Osteoblast (primary cell): ENCODE measurements at regions not wholly inside any gene's neighbourhood (a gene's known extent, or its start where the extent isn't known, plus 50 kb on each side); places are given as distances from the start of the nearest gene placed in this dataset.

ENCODE experiments used
- DNase-seq: peaks from one replicate; pipeline ENCODE4 v3.0.0; 2011; ENCODE audit warnings: low spot score, mixed read lengths; ENCODE audit not compliant: insufficient read length; ENCODE audit errors: missing footprints
- H2AFZ ChIP-seq: 2 replicates; pipeline ENCODE4 v1.6.0; 2011; ENCODE audit warnings: mild to moderate bottlenecking, low read length
- H3K27ac ChIP-seq: 2 replicates; pipeline ENCODE4 v1.5.1; 2011; ENCODE audit warnings: mild to moderate bottlenecking, low read depth, low read length, moderate library complexity
- H3K27me3 ChIP-seq: 2 replicates; pipeline ENCODE4 v1.6.0; 2012; ENCODE audit warnings: mild to moderate bottlenecking, control low read depth, inconsistent platforms, low read length, moderate library complexity; ENCODE audit not compliant: insufficient read depth
- H3K36me3 ChIP-seq: 2 replicates; pipeline ENCODE4 v1.5.1; 2011; ENCODE audit warnings: mild to moderate bottlenecking, low read length, control low read depth, moderate library complexity; ENCODE audit not compliant: insufficient read depth
- H3K4me1 ChIP-seq: 2 replicates; pipeline ENCODE4 v1.5.1; 2011; ENCODE audit warnings: mild to moderate bottlenecking, low read length, control low read depth, moderate library complexity; ENCODE audit not compliant: insufficient read depth
- H3K4me2 ChIP-seq: 2 replicates; pipeline ENCODE4 v1.6.0; 2011; ENCODE audit warnings: mild to moderate bottlenecking, low read length; ENCODE audit not compliant: insufficient read depth
- H3K4me3 ChIP-seq: fragments of 200-600 bp; sonication (generic); 3 replicates; pipeline ENCODE4 v1.5.1; 2012; ENCODE audit warnings: mild to moderate bottlenecking, low read length, inconsistent platforms; ENCODE audit not compliant: insufficient read depth
- H3K79me2 ChIP-seq: 2 replicates; pipeline ENCODE4 v1.6.0; 2012; ENCODE audit warnings: mild to moderate bottlenecking, low read length, control low read depth, inconsistent platforms; ENCODE audit not compliant: insufficient read depth
- H3K9me3 ChIP-seq: 2 replicates; pipeline ENCODE4 v1.5.1; 2011; ENCODE audit warnings: low read depth, low read length, control low read depth
- H4K20me1 ChIP-seq: 2 replicates; pipeline ENCODE4 v1.6.0; 2012; ENCODE audit warnings: mild to moderate bottlenecking, low read length, control low read depth; ENCODE audit not compliant: insufficient read depth
- CTCF ChIP-seq: IDR thresholded peaks from 2 replicates; pipeline ENCODE4 v1.5.1; 2011; ENCODE audit warnings: mild to moderate bottlenecking, low read depth, low read length, moderate library complexity; ENCODE audit errors: extremely low read depth

DNA sequence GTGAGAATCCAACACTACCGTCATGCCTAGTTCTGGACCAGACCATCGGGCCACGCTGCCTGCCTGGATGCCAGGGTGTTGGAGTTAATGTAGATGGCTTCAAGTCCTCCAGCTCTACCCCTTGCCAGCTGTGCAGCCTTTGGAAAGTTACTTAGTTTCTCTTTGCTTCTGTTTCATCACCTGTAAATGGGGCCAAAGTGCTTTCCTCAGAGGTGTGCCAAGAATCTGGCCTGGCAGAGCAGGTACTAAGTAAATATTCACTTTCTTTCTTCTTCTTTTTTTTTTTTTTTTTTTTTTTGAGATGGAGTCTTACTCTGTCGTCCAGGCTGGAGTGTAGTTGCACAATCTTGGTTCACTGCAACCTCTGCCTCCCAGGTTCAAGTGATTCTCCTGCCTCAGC lies 159.5 kb upstream of the RPL38 start:
- no peak for TF ChIP-seq CTCF
- H2AFZ ChIP-seq = no peak overlapping the region
- no peak overlapping the region for H3K4me2 ChIP-seq
- H3K9me3 ChIP-seq = no peaks in the 10 kb centered on the region
- no peaks in the 10 kb centered on the region for H4K20me1 ChIP-seq
- no peak overlapping the region for H3K27ac ChIP-seq
- H3K27me3 ChIP-seq = no peaks in the 10 kb centered on the region
- DNase-seq = no peak
- no peak overlapping the region for H3K4me3 ChIP-seq
- no peaks in the 10 kb centered on the region for H3K36me3 ChIP-seq
- H3K4me1 ChIP-seq = peaks cover 6% of the 10 kb centered on the region
- H3K79me2 ChIP-seq = no peaks in the 10 kb centered on the region

- Histone ChIP-seq H3K36me3 (no peaks in the 10 kb centered on the region), H3K9me3 (no peaks in the 10 kb centered on the region), H3K4me3 (no peak overlapping the region), H3K27ac (no peak overlapping the region), H3K27me3 (no peaks in the 10 kb centered on the region), H4K20me1 (no peaks in the 10 kb centered on the region), H3K4me2 (no peak overlapping the region), H3K79me2 (no peaks in the 10 kb centered on the region), H2AFZ (no peak overlapping the region), H3K4me1 (peaks cover 6% of the 10 kb centered on the region)
- DNase-seq = no peak
- no peak for TF ChIP-seq CTCF
These were observed 157.7 kb upstream of the RPL38 start for GRCh38 chr17:74045608-74046280.

DNA sequence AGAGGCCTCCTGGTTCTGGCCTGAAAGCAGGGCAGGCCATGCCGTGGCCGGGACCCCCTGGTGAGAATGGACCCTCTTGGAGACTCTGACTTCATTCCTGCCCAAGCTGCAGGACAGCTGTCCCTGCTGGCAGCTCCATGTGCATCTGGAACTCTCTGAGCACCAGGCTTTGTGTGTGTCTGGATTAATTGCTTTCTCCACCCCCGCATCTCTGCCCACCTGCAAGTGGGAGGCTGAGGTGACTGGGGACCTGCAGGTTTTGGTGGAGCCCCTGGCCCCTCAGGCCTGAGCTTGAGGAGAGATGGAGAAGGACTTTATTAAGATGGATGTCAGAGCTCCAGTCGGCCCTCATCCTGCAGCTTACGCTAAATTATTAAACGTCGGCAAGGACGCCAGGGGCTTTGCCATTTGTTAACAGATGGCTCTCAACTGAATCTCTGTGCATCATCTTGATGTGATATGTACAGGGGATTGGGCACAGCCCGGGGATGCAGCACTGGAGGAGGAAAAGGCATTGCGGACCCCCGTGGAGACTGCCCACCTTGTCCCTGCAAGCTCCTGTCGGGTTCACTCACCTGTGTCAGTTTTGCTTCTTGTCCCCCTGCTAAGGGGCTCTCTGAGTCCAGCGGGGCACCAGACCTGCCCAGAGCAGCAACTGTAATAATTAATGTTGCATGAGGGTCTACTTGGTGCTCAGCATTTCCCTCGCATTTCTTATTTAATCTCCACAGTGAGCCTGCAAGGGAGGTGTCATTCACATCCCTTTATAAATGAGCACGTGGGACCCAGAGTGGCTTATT lies 154.1 kb upstream of the RPL38 start:
- no peak for TF ChIP-seq CTCF
- Histone ChIP-seq H3K9me3 (no peaks in the 10 kb centered on the region), H3K27me3 (no peaks in the 10 kb centered on the region), H4K20me1 (no peaks in the 10 kb centered on the region), H3K27ac (no peak overlapping the region), H3K4me3 (no peak overlapping the region), H2AFZ (no peak overlapping the region), H3K36me3 (no peaks in the 10 kb centered on the region), H3K4me2 (no peak overlapping the region), H3K79me2 (no peaks in the 10 kb centered on the region), H3K4me1 (no peaks in the 10 kb centered on the region)
- DNase-seq = no peak

DNA sequence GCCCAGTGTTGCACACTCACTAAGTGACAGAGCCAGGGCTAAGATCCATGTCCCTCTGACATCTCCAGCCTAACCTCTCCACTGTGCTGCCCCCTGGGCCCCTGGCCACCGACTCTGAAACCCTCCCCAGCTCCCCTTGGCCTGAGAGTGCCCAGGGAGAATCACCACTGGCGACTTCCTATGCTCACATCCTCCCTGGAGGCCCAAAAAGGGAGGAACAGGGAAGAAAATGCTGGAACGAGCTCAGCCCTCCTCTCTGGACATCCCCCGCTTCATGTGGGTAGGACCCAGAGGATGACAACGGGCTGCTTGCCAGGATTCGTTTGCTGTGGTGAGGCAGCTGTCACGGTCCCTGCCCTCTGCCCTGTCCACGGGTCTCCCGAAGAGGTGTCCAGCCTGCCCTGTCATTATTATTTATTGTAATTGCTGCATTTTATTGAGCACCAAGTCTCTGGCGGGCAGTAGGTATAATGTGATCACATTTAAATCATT lies 153.5 kb upstream of the RPL38 start:
- DNase-seq = no peak
- H3K27ac ChIP-seq = no peak overlapping the region

More for the DNA sequence above, 153.5 kb upstream of the RPL38 start:
- H3K9me3 ChIP-seq = no peaks in the 10 kb centered on the region
- H3K4me2 ChIP-seq = no peak overlapping the region
- no peaks in the 10 kb centered on the region for H3K36me3 ChIP-seq
- H2AFZ ChIP-seq = no peak overlapping the region
- no peaks in the 10 kb centered on the region for H3K27me3 ChIP-seq
- H3K4me3 ChIP-seq = no peak overlapping the region
- no peaks in the 10 kb centered on the region for H4K20me1 ChIP-seq
- no peak for TF ChIP-seq CTCF
- H3K4me1 ChIP-seq = no peaks in the 10 kb centered on the region
- no peaks in the 10 kb centered on the region for H3K79me2 ChIP-seq
